ENCODE measurements at regions not wholly inside any gene's neighbourhood (a gene's known extent, or its start where the extent isn't known, plus 50 kb on each side); places are given as distances from the start of the nearest gene placed in this dataset.

- TF ChIP-seq CTCF (conservative IDR thresholded peaks at IDR 0.05 in 1 of 2, IDR thresholded peaks at IDR 0.05 in 1 of 2; ENCODE audit: low read depth in 1 of 2, low read length in 2 of 2) (no peak), EZH2 (IDR thresholded peaks at IDR 0.05; ENCODE audit: low read length, missing control alignments) (no peak)
These were observed 54.7 kb upstream of the MAP1LC3B2 start for GRCh38 chr12:116504438-116504837.

Measured in fibroblast of lung (primary cell).